CD14-positive monocyte (primary cell): ENCODE measurements at regions not wholly inside any gene's neighbourhood (a gene's known extent, or its start where the extent isn't known, plus 50 kb on each side); places are given as distances from the start of the nearest gene placed in this dataset.
"Not testable (repeated sequence)": the region's sequence is repeated elsewhere in the genome, so short reads cannot be mapped to it uniquely, and the experiment has no call there.

Source experiments
- DNase-seq, 3 donors: peaks; one replicate each; pipeline ENCODE4 v3.0.0-alpha.2; 2011 to 2022
- H2AFZ ChIP-seq: 2 replicates; pipeline ENCODE4 v1.6.0; 2012; ENCODE audit warnings: mild to moderate bottlenecking, low read depth, low read length, inconsistent platforms; ENCODE audit not compliant: insufficient read depth, poor library complexity, severe bottlenecking
- H3K27ac ChIP-seq, 2 donors: 1 replicate in 1 of 2; 2 replicates in 1 of 2; pipeline ENCODE4 v1.5.1; 2012 to 2013; ENCODE audit warnings: low read length in 2 of 2, control low read depth in 1 of 2, inconsistent platforms in 1 of 2, low read depth in 1 of 2, mild to moderate bottlenecking in 1 of 2
- H3K27me3 ChIP-seq, 2 donors: one replicate each; pipeline versions ENCODE4 v1.6.0 to v1.6.1; 2011 to 2013; ENCODE audit warnings: low read length in 2 of 2; ENCODE audit not compliant: control insufficient read depth in 2 of 2, insufficient read depth in 2 of 2
- H3K36me3 ChIP-seq, 2 donors: replicated peaks in 1 of 2; 1 replicate in 1 of 2; 2 replicates in 1 of 2; pipeline versions ENCODE4 v1.5.1 to v1.6.1; 2012 to 2013; ENCODE audit warnings: low read length in 2 of 2, control low read depth in 1 of 2, inconsistent platforms in 1 of 2, mild to moderate bottlenecking in 1 of 2; ENCODE audit not compliant: insufficient read depth in 2 of 2, control insufficient read depth in 1 of 2
- H3K4me1 ChIP-seq, 2 donors: 1 replicate in 1 of 2; 2 replicates in 1 of 2; pipeline versions ENCODE4 v1.5.1 to v1.6.1; 2012 to 2013; ENCODE audit warnings: low read length in 2 of 2, control low read depth in 1 of 2, inconsistent platforms in 1 of 2, mild to moderate bottlenecking in 1 of 2, moderate library complexity in 1 of 2; ENCODE audit not compliant: insufficient read depth in 2 of 2, control insufficient read depth in 1 of 2
- H3K4me2 ChIP-seq: replicated peaks from 2 replicates; pipeline ENCODE3; 2012; ENCODE audit warnings: low read length, moderate library complexity, mild to moderate bottlenecking; ENCODE audit not compliant: poor library complexity, severe bottlenecking; ENCODE audit errors: extremely low read depth
- H3K4me3 ChIP-seq, 3 experiments: fragments of 200-600 bp in 1 of 3; sonication (generic) in 1 of 3; replicated peaks in 1 of 3; 1 replicate in 2 of 3; 2 replicates in 1 of 3; pipeline ENCODE4 v1.5.1; 2011 to 2013; ENCODE audit warnings: low read length in 3 of 3, mild to moderate bottlenecking in 3 of 3, control low read depth in 2 of 3, low read depth in 2 of 3, inconsistent platforms in 1 of 3, moderate library complexity in 1 of 3
- H3K79me2 ChIP-seq: 2 replicates; pipeline ENCODE4 v1.6.0; 2012; ENCODE audit warnings: mild to moderate bottlenecking, control low read depth, inconsistent platforms, low read length, moderate library complexity; ENCODE audit not compliant: insufficient read depth
- H3K9ac ChIP-seq: 2 replicates; pipeline ENCODE4 v1.6.0; 2017; ENCODE audit warnings: low read length, mild to moderate bottlenecking; ENCODE audit not compliant: insufficient read depth, poor library complexity, severe bottlenecking
- H3K9me3 ChIP-seq, 2 donors: replicated peaks in 1 of 2; 1 replicate in 1 of 2; 2 replicates in 1 of 2; pipeline versions ENCODE4 v1.5.1 to v1.6.1; 2012 to 2013; ENCODE audit warnings: low read length in 2 of 2, control low read depth in 1 of 2; ENCODE audit not compliant: control insufficient read depth in 1 of 2, insufficient read depth in 1 of 2
- H4K20me1 ChIP-seq: 2 replicates; pipeline ENCODE4 v1.6.0; 2012; ENCODE audit warnings: mild to moderate bottlenecking, low read length, control low read depth, moderate library complexity; ENCODE audit not compliant: insufficient read depth
- H3K27ac Mint-ChIP-seq, 7 donors: one replicate each; pipeline ENCODE4 v1.8.0; 2020; ENCODE audit warnings: mild to moderate bottlenecking in 7 of 7, mixed read lengths in 7 of 7, moderate library complexity in 6 of 7, inconsistent platforms in 2 of 7
- H3K27me3 Mint-ChIP-seq, 3 donors: one replicate each; pipeline ENCODE4 v1.8.0; 2021 to 2022; ENCODE audit warnings: low read depth in 3 of 3, mild to moderate bottlenecking in 3 of 3, mixed read lengths in 3 of 3, moderate library complexity in 3 of 3, inconsistent platforms in 1 of 3
- H3K36me3 Mint-ChIP-seq, 2 donors: one replicate each; pipeline ENCODE4 v1.8.0; 2020; ENCODE audit warnings: mixed read lengths in 2 of 2, inconsistent platforms in 1 of 2, mild to moderate bottlenecking in 1 of 2
- H3K4me1 Mint-ChIP-seq: one replicate; pipeline ENCODE4 v1.8.0; 2020; ENCODE audit warnings: mild to moderate bottlenecking, mixed read lengths
- H3K4me3 Mint-ChIP-seq, 2 donors: one replicate each; pipeline ENCODE4 v1.8.0; 2020; ENCODE audit warnings: mild to moderate bottlenecking in 2 of 2, mixed read lengths in 2 of 2, moderate library complexity in 1 of 2
- H3K9me3 Mint-ChIP-seq, 7 donors: one replicate each; pipeline ENCODE4 v1.8.0; 2020 to 2022; ENCODE audit warnings: mixed read lengths in 7 of 7, mild to moderate bottlenecking in 6 of 7, moderate library complexity in 6 of 7, inconsistent platforms in 2 of 7
- CTCF ChIP-seq: fragments of 200-600 bp; IDR thresholded peaks from one replicate; pipeline ENCODE4 v1.8.0; 2022; ENCODE audit warnings: antibody characterized with exemption, mild to moderate bottlenecking
- WGBS: methylation state at CpG from one replicate; pipeline ENCODE4 v1.1.5; 2013; ENCODE audit warnings: missing lambda C conversion rate; ENCODE audit not compliant: insufficient coverage; 5-methylcytosine and 5-hydroxymethylcytosine counted together
- intact Hi-C, 2 donors: fragments of 100-400 bp; cut with micrococcal nuclease; formaldehyde crosslinking; loops; one replicate each; pipeline versions ENCODE4 v1.15.0 to v1.15.1; 2023

GRCh38 chr20:30595698-30596097 lies 661.8 kb upstream of the DEFB115 start:
- no peak for TF ChIP-seq CTCF
- 89% methylated on average over 3 of the region's 3 CpGs for WGBS
- H3K4me1 ChIP-seq = no peaks in the 10 kb centered on the region
- no peak overlapping the region for H3K9ac ChIP-seq
- Mint-ChIP-seq H3K27me3 (no peaks in the 10 kb centered on the region), H3K4me3 (no peak overlapping the region), H3K27ac (no peak overlapping the region), H3K4me1 (no peaks in the 10 kb centered on the region), H3K36me3 (no peaks in the 10 kb centered on the region), H3K9me3 (peaks cover 2 to 41% (median 24%) of the 10 kb centered on the region in 7 donors)
- no peak overlapping the region for H3K27ac ChIP-seq
- no peaks in the 10 kb centered on the region for H3K79me2 ChIP-seq
- no peak overlapping the region for H3K4me2 ChIP-seq
- peaks cover 41 to 51% of the 10 kb centered on the region in 2 donors for H3K9me3 ChIP-seq
- intact Hi-C loops = no loop called here
- H4K20me1 ChIP-seq = no peaks in the 10 kb centered on the region
- H2AFZ ChIP-seq = no peak overlapping the region
- no peak overlapping the region for H3K4me3 ChIP-seq
- H3K36me3 ChIP-seq = no peaks in the 10 kb centered on the region
- H3K27me3 ChIP-seq = no peaks in the 10 kb centered on the region
- no peak for DNase-seq

GRCh38 chr20:30597429-30597828 lies 660.0 kb upstream of the DEFB115 start:
- intact Hi-C loops = not testable (repeated sequence)

More at GRCh38 chr20:30597429-30597828, 660.0 kb upstream of the DEFB115 start:
- not testable (repeated sequence) for H3K27me3 ChIP-seq, H3K4me3 Mint-ChIP-seq, H3K4me3 ChIP-seq, H3K9ac ChIP-seq, H4K20me1 ChIP-seq, H3K27me3 Mint-ChIP-seq, H3K36me3 Mint-ChIP-seq, H3K79me2 ChIP-seq, H3K27ac Mint-ChIP-seq, H3K4me1 Mint-ChIP-seq, DNase-seq, H3K4me2 ChIP-seq, H3K27ac ChIP-seq, H2AFZ ChIP-seq, H3K36me3 ChIP-seq, H3K4me1 ChIP-seq
- WGBS = 39% methylated on average over 2 of the region's 2 CpGs
- H3K9me3 ChIP-seq = peaks cover 44 to 59% of the 10 kb centered on the region in 2 donors
- peaks cover 6 to 44% (median 29%) of the 10 kb centered on the region in 7 donors for H3K9me3 Mint-ChIP-seq
